ENCODE measurements at regions not wholly inside any gene's neighbourhood (a gene's known extent, or its start where the extent isn't known, plus 50 kb on each side); places are given as distances from the start of the nearest gene placed in this dataset.
A peak's percentile ranks its signal among the peaks of the same experiment; 100 is the strongest.

DNA sequence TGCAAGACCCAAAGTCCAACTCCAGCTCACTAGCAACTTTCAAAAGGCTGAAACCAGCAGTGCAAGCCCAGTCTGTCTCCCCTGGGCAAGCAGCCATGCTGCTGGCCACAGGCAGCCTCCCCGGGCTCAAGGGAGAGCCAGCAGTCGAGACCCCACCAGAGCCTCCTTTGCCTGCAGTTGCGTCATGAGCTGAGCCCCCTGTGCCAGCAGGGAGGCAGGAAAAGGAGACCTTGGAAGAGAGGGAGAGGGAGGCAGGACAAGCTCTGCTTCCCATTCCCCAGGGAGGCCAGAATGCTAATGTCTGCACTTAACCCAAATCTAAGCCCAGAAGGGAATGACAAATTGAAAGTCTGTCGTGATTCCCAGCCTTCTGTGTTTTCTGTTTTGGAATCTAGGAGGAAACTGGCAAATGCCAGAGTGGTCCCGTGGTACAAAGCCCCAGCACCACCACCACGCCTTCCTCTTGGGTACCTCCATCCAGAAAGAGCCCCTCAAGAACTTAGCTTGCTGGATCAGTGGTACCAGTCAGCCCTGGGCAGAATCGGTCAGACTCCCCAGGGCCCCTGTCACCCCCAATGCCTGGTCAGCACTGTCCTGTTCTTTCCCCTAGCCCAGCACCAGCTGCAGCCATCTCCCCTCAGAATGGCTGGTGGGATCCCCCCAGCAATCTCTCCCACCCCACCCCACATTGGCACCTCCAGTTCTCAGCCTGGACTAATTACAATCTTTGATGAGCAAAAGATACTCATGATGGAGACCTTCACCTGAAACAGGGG, 99.3 kb upstream of the TNRC6C start:
- H3K79me2 ChIP-seq (ENCODE audit: control insufficient read depth in 1 of 2, insufficient read depth in 2 of 2, low read length in 2 of 2): no peaks in the 10 kb centered on the region

More for the DNA sequence above, 99.3 kb upstream of the TNRC6C start:
- Histone ChIP-seq H3K4me2 (ENCODE audit: insufficient read depth in 1 of 2, low read depth in 2 of 2, low read length in 2 of 2) (no peak overlapping the region), H4K91ac (replicated peaks; ENCODE audit: insufficient read length, low read length) (no peak overlapping the region), H3K27me3 (replicated peaks in 1 of 4; ENCODE audit: control insufficient read depth in 3 of 4, extremely low read depth in 1 of 4, insufficient read depth in 3 of 4, low read length in 3 of 4) (no peaks in the 10 kb centered on the region), H3K14ac (ENCODE audit: insufficient read length) (no peak overlapping the region), H3K23me2 (ENCODE audit: low read depth, low read length) (peaks cover 13% of the 10 kb centered on the region; the same call in 1 of the 2 replicates), H3K23ac (ENCODE audit: insufficient read length) (no peak overlapping the region), H3K4me3 (ENCODE audit: extremely low read depth in 1 of 4, insufficient read depth in 2 of 4, low read depth in 3 of 4, low read length in 4 of 4) (no peak overlapping the region), H3K18ac (ENCODE audit: extremely low read depth, low read length) (no peak overlapping the region), H2AK5ac (ENCODE audit: low read depth, low read length) (no peak overlapping the region), H3K79me1 (ENCODE audit: low read depth, low read length) (no peaks in the 10 kb centered on the region), H2BK5ac (ENCODE audit: low read depth, low read length) (no peak overlapping the region), H3K4ac (replicated peaks; ENCODE audit: insufficient read length, low read depth, low read length) (no peak overlapping the region), H2BK120ac (replicated peaks; ENCODE audit: low read depth, low read length) (no peak overlapping the region), H3K4me1 (replicated peaks in 1 of 4; ENCODE audit: control insufficient read depth in 3 of 4, insufficient read depth in 4 of 4, low read length in 3 of 4) (no peaks in the 10 kb centered on the region; a peak in 1 of 7 replicates), H3K27ac (ENCODE audit: low read depth, low read length) (no peak overlapping the region), H2BK15ac (ENCODE audit: low read length) (no peak overlapping the region), H4K5ac (ENCODE audit: insufficient read length, low read depth, low read length) (no peak overlapping the region), H3K36me3 (ENCODE audit: control insufficient read depth in 2 of 4, insufficient read depth in 4 of 4, low read length in 3 of 4) (no peaks in the 10 kb centered on the region), H4K20me1 (replicated peaks in 1 of 2; ENCODE audit: control insufficient read depth in 1 of 2, insufficient read depth in 2 of 2, low read length in 2 of 2) (no peaks in the 10 kb centered on the region), H3K9me3 (ENCODE audit: insufficient read depth in 2 of 2, low read depth in 1 of 2, low read length in 1 of 2) (no peaks in the 10 kb centered on the region), H2BK20ac (ENCODE audit: low read length) (no peak overlapping the region), H4K8ac (ENCODE audit: extremely low read depth, insufficient read depth, low read length) (peak overlapping the region; percentile 60; the same call in 1 of the 2 replicates), H2BK12ac (ENCODE audit: low read depth, low read length) (no peak overlapping the region), H3K56ac (replicated peaks; ENCODE audit: insufficient read length, low read depth, low read length) (no peak overlapping the region), H3K9ac (replicated peaks in 1 of 4; ENCODE audit: extremely low read depth in 1 of 4, low read depth in 3 of 4, low read length in 3 of 4) (no peak overlapping the region), H2AFZ (ENCODE audit: low read length) (no peak overlapping the region)
- WGBS, 2 experiments (ENCODE audit: extremely low coverage in 1 of 2, insufficient coverage in 1 of 2, insufficient read length in 1 of 2, insufficient replicate concordance in 2 of 2, low coverage in 1 of 2, low lambda C conversion rate in 2 of 2, missing lambda C conversion rate in 1 of 2): 87% methylated on average over 6 of the region's 7 CpGs; no CpG with 5 or more reads in 1 of the 2 experiments
- DNase-seq (ENCODE audit: low read depth in 1 of 2, low spot score in 2 of 2) (no peak), FAIRE-seq (no peak)
- ChIA-PET CTCF (ENCODE audit: partially characterized antibody) (interaction anchor here (0.6 to 1.2 kb wide), 3 partner anchors 154 to 1931 kb away, joined by 3 to 6 read pairs (median 6); no protein-coding TSS in a partner anchor), POLR2A (ENCODE audit: partially characterized antibody) (interaction anchor here (0.6 to 1.2 kb wide), 2 partner anchors 99 to 115 kb away, joined by 3 to 7 read pairs; partner anchors contain the start of gene TNRC6C)
- TF ChIP-seq, protein P1, sequence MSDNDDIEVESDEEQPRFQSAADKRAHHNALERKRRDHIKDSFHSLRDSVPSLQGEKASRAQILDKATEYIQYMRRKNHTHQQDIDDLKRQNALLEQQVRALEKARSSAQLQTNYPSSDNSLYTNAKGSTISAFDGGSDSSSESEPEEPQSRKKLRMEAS (IDR thresholded peaks at IDR 0.05): no peak
- TF ChIP-seq YY1 (IDR thresholded peaks at IDR 0.05; ENCODE audit: low read depth, low read length): no peak
- TF ChIP-seq CHD2 (IDR thresholded peaks at IDR 0.05; ENCODE audit: low read length): no peak
- no peak for TF ChIP-seq CTBP2 (IDR thresholded peaks at IDR 0.05; ENCODE audit: borderline replicate concordance, insufficient read depth, insufficient read length, low read length)
- TF ChIP-seq POLR2A (IDR thresholded peaks at IDR 0.05; ENCODE audit: control extremely low read depth in 1 of 2, low read depth in 2 of 2, low read length in 2 of 2): no peak
- TF ChIP-seq TEAD4 (IDR thresholded peaks at IDR 0.05; ENCODE audit: low read depth, low read length): no peak
- no peak for TF ChIP-seq TCF12 (IDR thresholded peaks at IDR 0.05; ENCODE audit: low read depth, low read length)
- no peak for TF ChIP-seq NANOG (IDR thresholded peaks at IDR 0.05; ENCODE audit: insufficient read depth, low read depth, low read length, poor library complexity, severe bottlenecking)
- no peak for TF ChIP-seq PHF8 (conservative IDR thresholded peaks at IDR 0.05; ENCODE audit: low read depth, low read length)
- TF ChIP-seq CBX8 (IDR thresholded peaks at IDR 0.05; ENCODE audit: borderline replicate concordance, low read depth, low read length): no peak
